Kidney (tissue), 13 donors: ENCODE measurements at regions not wholly inside any gene's neighbourhood (a gene's known extent, or its start where the extent isn't known, plus 50 kb on each side); places are given as distances from the start of the nearest gene placed in this dataset.
"Not testable (repeated sequence)": the region's sequence is repeated elsewhere in the genome, so short reads cannot be mapped to it uniquely, and the experiment has no call there.

Experiments
- DNase-seq, 5 donors: peaks; one replicate each; pipeline ENCODE4 v3.0.0-alpha.2; 2013 to 2020
- FAIRE-seq: peaks from 2 replicates; lab custom pipeline; 2012; peaks lifted over from hg19 to GRCh38; lab: Jason Lieb, UNC
- H3K27ac ChIP-seq, 2 donors: one replicate each; pipeline ENCODE4 v1.7.0; 2013; ENCODE audit warnings: low read depth in 2 of 2, low read length in 2 of 2, inconsistent platforms in 1 of 2
- H3K27me3 ChIP-seq: one replicate; pipeline ENCODE4 v1.7.1; 2013; ENCODE audit warnings: low read length, inconsistent platforms; ENCODE audit not compliant: control insufficient read depth, insufficient read depth
- H3K36me3 ChIP-seq, 3 donors: one replicate each; pipeline versions ENCODE4 v1.7.0 to v1.7.1; 2013; ENCODE audit warnings: low read length in 3 of 3, control low read depth in 1 of 3, inconsistent platforms in 1 of 3; ENCODE audit not compliant: insufficient read depth in 3 of 3, control insufficient read depth in 2 of 3
- H3K4me1 ChIP-seq, 3 donors: one replicate each; pipeline versions ENCODE4 v1.7.0 to v1.7.1; 2013; ENCODE audit warnings: low read length in 3 of 3, inconsistent platforms in 1 of 3, low read depth in 1 of 3; ENCODE audit not compliant: control insufficient read depth in 2 of 3, insufficient read depth in 2 of 3
- H3K4me3 ChIP-seq, 3 donors: one replicate each; pipeline versions ENCODE4 v1.7.0 to v1.8.1; 2013; ENCODE audit warnings: low read length in 3 of 3, control low read depth in 1 of 3, inconsistent platforms in 1 of 3
- H3K9ac ChIP-seq, 3 donors: one replicate each; pipeline versions ENCODE4 v1.7.0 to v1.7.1; 2013; ENCODE audit warnings: low read length in 3 of 3, control low read depth in 1 of 3, inconsistent platforms in 1 of 3
- H3K9me3 ChIP-seq, 3 donors: one replicate each; pipeline versions ENCODE4 v1.7.0 to v1.7.1; 2013; ENCODE audit warnings: low read length in 3 of 3, control low read depth in 1 of 3, inconsistent platforms in 1 of 3; ENCODE audit not compliant: control insufficient read depth in 2 of 3, insufficient read depth in 1 of 3
- CTCF ChIP-seq: IDR thresholded peaks from 3 replicates; pipeline ENCODE4 v1.5.1; 2012; ENCODE audit warnings: mild to moderate bottlenecking, moderate library complexity, borderline replicate concordance; ENCODE audit not compliant: insufficient read depth; ENCODE audit errors: extremely low read depth
- intact Hi-C: fragments of 100-400 bp; cut with DNase I; formaldehyde crosslinking; loops from one replicate; pipeline ENCODE4 v1.11.1; 2022
- donor health status: control.
- donor health status: control.
- donor health status: control.
- donor health status: control.
- donor health status: control.
- donor health status: DM: yes; HTN: yes; CAD: no.
- donor health status: Normal renal cell carcinoma (clear cell type).

- H3K9ac ChIP-seq: no peak overlapping the region
- DNase-seq (peak in 2 of 5 donors; percentile 68), FAIRE-seq (no peak)
- H3K9me3 ChIP-seq: peaks cover 0 to 9% (median 0%) of the 10 kb centered on the region in 3 donors
- no peaks in the 10 kb centered on the region for H3K27me3 ChIP-seq
- TF ChIP-seq CTCF: no peak
- H3K4me1 ChIP-seq: no peaks in the 10 kb centered on the region
- H3K36me3 ChIP-seq: no peaks in the 10 kb centered on the region
- intact Hi-C loops: no loop called here
- H3K4me3 ChIP-seq: no peak overlapping the region
- no peak overlapping the region for H3K27ac ChIP-seq
Measured at GRCh38 chr7:124113045-124113444, 80.2 kb upstream of the TMEM229A start.

GRCh38 chr7:124106575-124106974, 73.7 kb upstream of the TMEM229A start:
- Histone ChIP-seq H3K36me3 (no peaks in the 10 kb centered on the region), H3K27me3 (no peaks in the 10 kb centered on the region), H3K4me3 (no peak overlapping the region), H3K27ac (no peak overlapping the region), H3K9ac (no peak overlapping the region), H3K9me3 (no peaks in the 10 kb centered on the region), H3K4me1 (no peaks in the 10 kb centered on the region)
- intact Hi-C loops: no loop called here
- no peak for FAIRE-seq
- TF ChIP-seq CTCF: no peak
- DNase-seq: no peak

GRCh38 chr7:124101173-124101768, 68.4 kb upstream of the TMEM229A start:
- intact Hi-C loops: no loop called here
- no peak for TF ChIP-seq CTCF
- no peak for FAIRE-seq
- Histone ChIP-seq H3K4me1 (no peaks in the 10 kb centered on the region), H3K9me3 (no peaks in the 10 kb centered on the region), H3K27ac (no peak overlapping the region), H3K36me3 (no peaks in the 10 kb centered on the region), H3K27me3 (no peaks in the 10 kb centered on the region), H3K4me3 (no peak overlapping the region), H3K9ac (no peak overlapping the region)
- peak in 2 of 5 donors; percentile 31 to 49 for DNase-seq

- TF ChIP-seq CTCF: no peak
- H3K27me3 ChIP-seq: no peaks in the 10 kb centered on the region
- no peaks in the 10 kb centered on the region for H3K36me3 ChIP-seq
- no peak for FAIRE-seq
- no peak for DNase-seq
- H3K4me3 ChIP-seq: no peak overlapping the region
- H3K9ac ChIP-seq: no peak overlapping the region
- no peaks in the 10 kb centered on the region for H3K4me1 ChIP-seq
- intact Hi-C loops: no loop called here
- no peaks in the 10 kb centered on the region for H3K9me3 ChIP-seq
- no peak overlapping the region for H3K27ac ChIP-seq
Measured at GRCh38 chr7:124100190-124100589, 67.3 kb upstream of the TMEM229A start.

GRCh38 chr7:124099585-124099984, 66.7 kb upstream of the TMEM229A start:
- H3K27ac ChIP-seq, H3K9me3 ChIP-seq, H3K9ac ChIP-seq, intact Hi-C loops, H3K4me3 ChIP-seq, FAIRE-seq, H3K36me3 ChIP-seq, H3K27me3 ChIP-seq, H3K4me1 ChIP-seq: not testable (repeated sequence)
- peak in 1 of 5 donors; percentile 32 for DNase-seq
